ENCODE measurements at regions not wholly inside any gene's neighbourhood (a gene's known extent, or its start where the extent isn't known, plus 50 kb on each side); places are given as distances from the start of the nearest gene placed in this dataset.

DNA sequence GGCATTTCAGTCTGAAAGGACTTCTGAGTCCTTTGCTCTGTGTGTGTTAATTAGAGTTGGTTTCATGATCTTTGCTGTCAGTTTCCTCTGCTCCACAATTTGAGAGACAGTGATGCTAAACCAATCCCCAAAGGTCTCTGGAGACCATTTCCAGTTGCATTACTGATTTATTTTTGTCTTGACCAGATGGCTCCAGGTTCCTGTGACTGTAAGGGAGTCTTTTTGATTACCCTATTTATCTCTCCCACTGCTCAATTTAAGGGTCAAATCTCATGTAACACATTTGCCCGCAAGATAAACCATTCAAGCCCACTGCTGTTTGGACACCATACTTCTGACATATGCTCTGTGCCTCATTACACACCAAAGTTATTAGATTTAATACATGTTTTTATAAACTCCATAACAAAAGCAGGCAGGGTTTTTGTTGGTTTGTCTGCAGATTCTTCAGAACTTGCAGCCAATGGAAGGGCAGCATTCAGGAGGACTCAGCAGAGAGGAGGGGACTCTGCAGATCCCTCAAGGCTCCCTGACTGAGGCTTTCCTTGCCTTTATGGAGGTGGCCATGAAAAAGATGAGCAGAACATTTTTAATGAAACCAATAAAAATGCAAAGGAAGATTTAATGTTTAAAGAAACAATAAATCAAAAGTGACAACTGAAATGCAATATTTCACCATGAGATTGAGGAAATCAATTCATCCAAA lies 889.3 kb upstream of the CELF4 start:
- 92% methylated on average over 1 of the region's 1 CpG; no CpG with 5 or more reads in 1 of the 2 experiments for WGBS, 2 experiments (ENCODE audit: extremely low coverage in 1 of 2, insufficient coverage in 1 of 2, insufficient read length in 1 of 2, insufficient replicate concordance in 2 of 2, low coverage in 1 of 2, low lambda C conversion rate in 2 of 2, missing lambda C conversion rate in 1 of 2)
- DNase-seq (ENCODE audit: low read depth in 1 of 2, low spot score in 2 of 2) = no peak
- POLR2A ChIA-PET (ENCODE audit: partially characterized antibody) = no interaction called here

More for the DNA sequence above, 889.3 kb upstream of the CELF4 start:
- Histone ChIP-seq H2BK12ac (ENCODE audit: low read depth, low read length) (no peak overlapping the region), H3K36me3 (ENCODE audit: control insufficient read depth in 2 of 4, insufficient read depth in 4 of 4, low read length in 3 of 4) (no peaks in the 10 kb centered on the region), H3K4me1 (replicated peaks in 1 of 4; ENCODE audit: control insufficient read depth in 3 of 4, insufficient read depth in 4 of 4, low read length in 3 of 4) (peaks cover 0 to 1% (median 0%) of the 10 kb centered on the region in 4 experiments; a peak in 2 of 7 replicates), H3K23me2 (ENCODE audit: low read depth, low read length) (no peaks in the 10 kb centered on the region), H3K27ac (ENCODE audit: low read depth, low read length) (no peak overlapping the region), H4K91ac (replicated peaks; ENCODE audit: insufficient read length, low read length) (no peak overlapping the region), H3K23ac (ENCODE audit: insufficient read length) (no peak overlapping the region), H2BK120ac (replicated peaks; ENCODE audit: low read depth, low read length) (no peak overlapping the region), H3K56ac (replicated peaks; ENCODE audit: insufficient read length, low read depth, low read length) (no peak overlapping the region), H4K8ac (ENCODE audit: extremely low read depth, insufficient read depth, low read length) (no peak overlapping the region), H4K5ac (ENCODE audit: insufficient read length, low read depth, low read length) (no peak overlapping the region), H3K79me2 (ENCODE audit: control insufficient read depth in 1 of 2, insufficient read depth in 2 of 2, low read length in 2 of 2) (no peaks in the 10 kb centered on the region), H2BK15ac (ENCODE audit: low read length) (no peak overlapping the region), H2AK5ac (ENCODE audit: low read depth, low read length) (no peak overlapping the region), H3K18ac (ENCODE audit: extremely low read depth, low read length) (no peak overlapping the region), H2BK5ac (ENCODE audit: low read depth, low read length) (no peak overlapping the region), H3K4me2 (ENCODE audit: insufficient read depth in 1 of 2, low read depth in 2 of 2, low read length in 2 of 2) (no peak overlapping the region), H3K9ac (replicated peaks in 1 of 4; ENCODE audit: extremely low read depth in 1 of 4, low read depth in 3 of 4, low read length in 3 of 4) (no peak overlapping the region), H2AFZ (ENCODE audit: low read length) (0 out of 2 replicates have a peak overlapping the region, but pooled peaks have one; percentile 17), H3K27me3 (replicated peaks in 1 of 4; ENCODE audit: control insufficient read depth in 3 of 4, extremely low read depth in 1 of 4, insufficient read depth in 3 of 4, low read length in 3 of 4) (no peaks in the 10 kb centered on the region), H2BK20ac (ENCODE audit: low read length) (no peak overlapping the region), H3K4me3 (ENCODE audit: extremely low read depth in 1 of 4, insufficient read depth in 2 of 4, low read depth in 3 of 4, low read length in 4 of 4) (no peak overlapping the region), H3K4ac (replicated peaks; ENCODE audit: insufficient read length, low read depth, low read length) (no peak overlapping the region), H3K14ac (ENCODE audit: insufficient read length) (no peak overlapping the region), H4K20me1 (replicated peaks in 1 of 2; ENCODE audit: control insufficient read depth in 1 of 2, insufficient read depth in 2 of 2, low read length in 2 of 2) (no peaks in the 10 kb centered on the region), H3K79me1 (ENCODE audit: low read depth, low read length) (no peaks in the 10 kb centered on the region), H3K9me3 (ENCODE audit: insufficient read depth in 2 of 2, low read depth in 1 of 2, low read length in 1 of 2) (no peaks in the 10 kb centered on the region)
- FAIRE-seq = no peak
- CTCF ChIA-PET (ENCODE audit: partially characterized antibody) = no interaction called here

All from H1 (cell line).